ENCODE measurements at regions not wholly inside any gene's neighbourhood (a gene's known extent, or its start where the extent isn't known, plus 50 kb on each side); places are given as distances from the start of the nearest gene placed in this dataset.
"Not testable (repeated sequence)": the region's sequence is repeated elsewhere in the genome, so short reads cannot be mapped to it uniquely, and the experiment has no call there.

- DNase-seq, result no peak
These were observed 567.7 kb upstream of the TBL1XR1 start for GRCh38 chr3:177764933-177765332.

DNA sequence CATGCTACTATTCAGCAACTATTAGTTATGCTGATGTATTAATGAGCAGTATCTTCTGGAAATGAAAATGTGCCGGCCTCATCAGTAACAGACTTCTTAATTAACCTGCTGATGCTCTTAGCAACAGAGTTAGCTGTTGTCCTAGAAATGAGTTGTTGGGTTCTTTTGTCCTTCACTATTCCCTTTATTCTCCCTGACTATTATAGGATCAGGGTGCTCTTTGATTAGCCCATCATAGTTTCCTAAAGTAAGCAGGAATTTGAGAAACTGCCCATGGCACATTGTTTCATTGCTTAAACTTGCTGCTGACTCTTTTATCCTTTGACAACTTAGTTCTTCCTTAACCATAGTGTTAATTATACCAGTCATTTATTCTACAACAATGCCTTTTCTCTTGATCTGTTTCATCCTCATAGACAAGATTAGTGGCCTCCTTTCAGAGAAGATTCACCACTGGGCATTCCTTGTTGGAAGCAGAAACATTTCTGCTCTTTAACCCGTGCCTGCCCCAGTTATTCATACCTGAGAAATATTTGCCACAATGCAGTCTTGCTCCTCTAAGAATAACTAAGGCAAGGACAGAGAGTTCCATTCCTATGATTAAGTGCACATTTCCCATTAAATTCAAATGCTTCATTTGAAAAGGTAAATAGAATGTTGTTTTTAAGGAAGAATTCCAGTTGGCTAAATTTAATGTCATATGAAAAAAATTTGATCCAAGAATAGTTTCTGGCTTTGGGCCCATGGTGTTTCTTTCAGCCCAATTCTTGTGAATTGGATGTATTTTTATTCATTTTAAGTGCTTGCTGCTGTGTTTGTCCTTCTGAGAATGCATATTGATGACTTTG lies 573.3 kb upstream of the TBL1XR1 start:
- DNase-seq, result no peak

- no peak for DNase-seq
These were observed 574.5 kb upstream of the TBL1XR1 start for GRCh38 chr3:177771780-177772179.

DNA sequence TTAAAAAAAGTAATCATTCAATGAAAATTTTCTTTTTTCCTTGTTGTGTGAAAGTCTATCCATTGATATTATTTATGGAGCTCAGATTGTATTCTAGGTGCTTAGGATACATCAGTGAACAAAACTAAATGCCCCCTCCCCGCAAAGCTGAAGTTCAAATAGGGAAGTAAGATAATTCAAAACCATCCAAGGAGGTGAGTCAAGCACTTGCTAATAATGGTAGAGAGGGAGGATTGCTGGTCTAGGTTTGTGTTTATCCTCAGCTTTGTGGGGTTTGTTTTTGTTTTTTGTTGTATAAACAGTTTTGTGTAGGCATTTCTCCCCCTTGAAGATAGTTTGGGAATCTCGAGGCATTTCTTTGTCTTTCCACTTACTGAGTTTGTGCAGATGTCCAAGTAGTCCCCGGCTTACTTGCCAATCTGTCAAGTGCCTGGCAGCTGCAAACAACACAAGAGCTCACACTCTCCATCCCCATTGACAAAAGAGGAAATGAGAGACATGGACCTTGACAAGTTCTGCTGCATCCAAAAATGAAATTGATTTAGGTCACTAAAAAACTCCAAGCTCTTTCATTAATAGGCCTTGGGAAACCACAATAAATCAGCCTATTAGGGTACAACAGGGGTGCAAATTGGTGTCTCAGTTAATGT lies 575.8 kb upstream of the TBL1XR1 start:
- DNase-seq, result no peak

- DNase-seq, result no peak
These were observed 576.4 kb upstream of the TBL1XR1 start for GRCh38 chr3:177773717-177774116.

DNA sequence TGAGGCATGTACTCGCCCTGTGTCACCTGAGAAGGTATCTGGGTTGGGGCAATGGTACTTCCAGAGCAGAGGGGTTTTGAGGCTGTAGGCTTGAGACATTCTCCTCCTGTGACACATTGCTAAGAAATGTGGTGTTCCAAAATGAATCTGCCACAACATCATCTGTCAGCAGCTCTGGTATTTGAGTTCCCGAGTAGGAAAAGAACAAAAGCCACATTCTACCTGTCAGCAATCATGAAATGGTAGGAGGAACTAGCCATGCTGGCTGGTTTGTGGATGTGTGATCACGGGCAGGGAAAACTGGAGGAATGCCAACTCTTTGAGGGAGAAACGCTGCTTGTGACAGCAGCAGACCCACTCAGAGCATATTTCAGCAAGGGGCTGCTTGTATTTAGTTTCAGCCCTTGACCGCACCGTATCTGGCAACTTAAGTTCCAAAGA lies 579.4 kb upstream of the TBL1XR1 start:
- DNase-seq, result no peak

DNA sequence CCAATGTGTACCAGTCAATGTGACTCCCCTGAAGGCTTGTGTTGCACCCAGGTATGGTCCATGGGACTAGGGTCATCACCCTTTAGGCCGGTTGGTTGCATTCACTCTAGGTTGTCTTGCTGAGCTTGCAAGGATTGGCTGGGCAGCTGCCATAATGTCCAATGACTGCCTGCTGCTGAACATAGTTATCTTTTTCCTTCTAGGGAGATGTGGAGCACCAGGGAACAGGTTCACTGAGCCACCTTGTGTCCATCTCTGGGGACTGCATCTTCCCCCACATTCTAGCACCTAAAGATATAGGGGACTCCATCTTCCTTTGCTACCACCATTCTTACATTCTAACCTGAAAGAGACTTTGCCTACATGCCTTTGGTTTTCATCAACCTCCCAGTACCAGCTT lies 580.4 kb upstream of the TBL1XR1 start:
- peak in 1 of 4 experiments; percentile 16 for DNase-seq

GRCh38 chr3:177778633-177779032 lies 581.4 kb upstream of the TBL1XR1 start:
- no peak for DNase-seq

DNA sequence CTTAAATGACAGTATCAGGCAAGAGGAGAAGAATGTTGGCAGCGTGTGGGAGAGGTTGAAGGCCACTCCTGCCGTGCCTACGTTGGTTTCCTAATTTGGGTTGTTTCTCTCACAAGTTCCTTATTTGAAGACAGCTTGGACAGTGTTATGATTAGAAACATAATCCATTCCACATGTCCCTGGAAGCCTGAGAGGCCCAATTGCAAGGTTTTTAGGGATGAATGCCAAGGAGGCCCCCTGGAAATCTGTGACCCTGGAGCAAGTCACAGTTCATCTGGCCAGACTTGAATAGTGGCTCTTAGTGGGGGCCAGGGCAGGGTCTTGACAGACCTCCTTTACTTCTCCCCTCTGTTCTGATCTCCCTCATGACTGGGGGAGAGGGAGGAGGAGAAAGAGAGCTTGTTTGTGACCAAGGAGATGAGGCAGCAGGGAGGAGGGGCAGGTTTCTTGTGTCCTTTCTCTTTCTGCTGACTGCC lies 584.4 kb upstream of the TBL1XR1 start:
- no peak for DNase-seq

DNA sequence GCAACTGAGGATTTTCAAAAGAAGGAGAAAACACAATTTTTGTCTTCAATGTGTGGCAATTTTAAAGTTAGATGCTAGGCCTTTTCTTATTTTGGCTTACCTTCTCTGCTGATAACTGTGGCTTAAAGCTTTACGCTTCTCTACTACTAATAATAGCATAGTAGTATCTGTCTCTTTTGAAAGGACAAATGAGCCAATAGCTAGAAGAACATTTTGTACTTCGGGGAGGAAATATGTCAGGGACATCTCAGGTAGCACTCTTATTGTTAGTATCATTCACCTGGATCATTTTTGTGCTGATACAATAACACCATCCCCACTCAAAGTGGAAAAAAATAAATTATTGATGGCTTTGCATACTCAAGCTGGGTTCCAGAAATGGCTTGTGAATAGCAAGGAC lies 586.1 kb upstream of the TBL1XR1 start:
- no peak for DNase-seq

DNA sequence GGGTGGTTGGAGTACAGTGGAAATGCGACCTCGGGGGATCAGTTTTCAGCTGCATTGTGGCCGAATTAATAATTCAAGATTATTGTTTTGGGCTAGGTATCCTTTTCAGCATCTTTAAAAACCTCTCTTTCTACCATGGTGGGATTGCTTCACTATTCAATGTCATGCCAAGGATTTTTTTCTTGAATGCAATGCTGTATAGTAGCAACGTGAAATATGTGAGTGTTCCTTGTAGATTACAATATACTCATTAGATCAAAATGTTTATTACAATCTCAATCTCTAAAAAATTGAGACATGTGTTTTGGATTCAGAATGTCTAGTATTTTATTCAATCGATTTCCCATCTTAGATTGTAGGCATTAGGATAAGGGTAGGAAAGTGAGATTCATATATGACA lies 586.5 kb upstream of the TBL1XR1 start:
- no peak for DNase-seq

GRCh38 chr3:177787279-177788041 lies 590.2 kb upstream of the TBL1XR1 start:
- DNase-seq, result no peak

- no peak for DNase-seq
These were observed 592.2 kb upstream of the TBL1XR1 start for GRCh38 chr3:177789500-177789899.

DNA sequence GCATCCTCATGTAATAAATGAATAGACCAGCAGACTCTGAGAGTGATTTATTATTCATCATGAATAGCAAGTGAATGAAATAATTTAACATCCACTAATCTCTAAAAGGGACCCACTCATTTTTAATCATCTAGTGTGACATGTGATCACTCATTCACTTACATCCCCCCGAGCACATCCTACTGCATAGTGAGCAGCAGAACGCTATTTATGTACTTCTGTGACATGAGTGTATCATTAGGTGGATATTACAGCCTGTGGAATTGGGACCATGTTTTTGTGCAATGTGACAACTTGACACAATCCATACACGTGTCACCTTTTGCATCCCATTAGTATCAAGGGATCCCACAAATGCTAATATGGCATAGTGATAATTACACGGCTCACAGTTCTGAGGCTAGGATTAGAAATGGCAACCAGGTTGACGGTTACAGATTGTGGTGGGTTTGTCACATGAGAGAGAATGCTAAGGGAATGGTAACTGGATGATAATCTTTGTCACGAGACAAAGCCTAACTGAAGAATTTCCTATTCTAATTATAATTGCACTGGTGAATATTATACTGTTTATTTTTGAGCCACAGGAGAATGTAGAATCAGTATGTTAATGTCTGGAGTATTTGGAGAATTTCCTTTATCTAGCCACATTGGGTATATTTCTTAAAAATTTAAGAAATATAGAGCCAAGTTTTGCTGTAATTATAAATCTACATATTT lies 595.2 kb upstream of the TBL1XR1 start:
- DNase-seq, result no peak

DNA sequence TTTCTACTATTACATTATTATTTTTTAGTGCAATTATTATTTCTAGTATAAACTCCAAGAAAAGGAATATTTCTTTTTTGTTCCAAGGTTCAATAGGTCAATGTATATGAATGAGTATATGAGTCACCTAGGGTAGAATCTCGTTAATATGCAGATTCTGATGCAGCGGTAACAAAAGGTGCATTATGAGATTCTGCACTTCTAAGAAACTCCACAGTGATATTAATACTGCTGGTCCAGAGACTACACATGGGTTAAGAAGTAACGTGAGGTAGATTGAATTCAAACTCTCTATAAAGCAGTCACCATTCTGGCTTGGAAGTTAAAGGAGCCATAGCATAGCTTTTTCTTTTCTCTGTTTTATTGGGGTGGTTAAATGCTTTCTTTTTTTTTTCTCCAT lies 596.2 kb upstream of the TBL1XR1 start:
- no peak for DNase-seq

DNA sequence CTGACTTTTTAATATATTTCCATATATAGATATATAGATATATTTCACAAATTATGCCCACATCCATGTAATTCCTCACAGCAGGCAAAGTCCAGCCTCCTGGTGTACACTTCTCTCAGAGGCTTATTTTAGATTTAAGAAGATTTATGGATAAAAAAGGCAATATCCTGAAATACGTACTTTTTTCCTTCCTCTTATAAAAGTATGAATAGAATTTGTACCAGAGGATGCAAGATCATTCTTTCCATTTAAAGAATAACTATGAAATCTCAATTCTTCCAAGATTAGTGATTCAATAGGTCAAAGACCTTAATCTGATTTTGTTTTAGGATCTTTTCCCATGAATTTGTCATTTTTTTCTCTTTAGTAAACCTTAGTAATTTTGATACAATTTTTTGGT lies 597.9 kb upstream of the TBL1XR1 start:
- DNase-seq, result no peak

DNA sequence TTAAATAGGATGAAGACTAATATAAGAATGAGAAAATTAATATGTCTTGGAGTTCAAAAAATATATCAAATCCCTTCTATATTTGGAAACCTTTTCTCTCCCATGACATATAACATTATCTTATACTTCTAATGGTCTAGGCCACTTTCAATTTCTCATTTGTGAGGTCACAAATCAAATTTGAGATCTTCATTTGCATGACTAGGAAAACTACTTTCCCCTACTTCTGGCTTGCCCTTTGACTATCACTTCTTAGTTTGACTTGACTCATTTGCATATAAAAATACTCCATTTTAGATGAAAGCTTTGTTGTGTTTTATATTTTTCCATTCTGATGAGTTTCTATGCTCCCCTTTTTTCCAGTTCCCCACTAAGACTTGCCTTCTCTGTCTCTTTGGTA lies 598.6 kb upstream of the TBL1XR1 start:
- no peak for DNase-seq

DNA sequence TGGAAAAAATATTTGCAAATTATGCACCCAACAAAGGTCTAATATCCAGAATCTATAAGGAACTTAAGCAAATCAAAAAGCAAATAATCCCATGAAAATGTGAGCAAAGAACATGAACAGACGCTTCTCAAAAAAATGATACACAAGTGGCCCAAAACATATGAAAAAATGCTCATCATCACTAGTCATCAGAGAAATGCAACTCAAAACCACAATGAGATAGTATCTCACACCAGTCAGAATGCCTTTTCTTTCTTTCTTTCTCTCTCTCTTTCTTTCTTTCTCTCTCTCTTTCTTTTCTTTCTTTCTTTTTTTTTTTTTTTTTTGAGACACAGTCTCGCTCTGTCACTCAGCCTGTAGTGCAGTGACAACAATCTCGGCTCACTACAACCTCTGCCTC lies 602.9 kb upstream of the TBL1XR1 start:
- not testable (repeated sequence) for DNase-seq

GRCh38 chr3:177800561-177800960 lies 603.3 kb upstream of the TBL1XR1 start:
- no peak for DNase-seq

GRCh38 chr3:177802151-177802900 lies 605.0 kb upstream of the TBL1XR1 start:
- no peak for DNase-seq

DNA sequence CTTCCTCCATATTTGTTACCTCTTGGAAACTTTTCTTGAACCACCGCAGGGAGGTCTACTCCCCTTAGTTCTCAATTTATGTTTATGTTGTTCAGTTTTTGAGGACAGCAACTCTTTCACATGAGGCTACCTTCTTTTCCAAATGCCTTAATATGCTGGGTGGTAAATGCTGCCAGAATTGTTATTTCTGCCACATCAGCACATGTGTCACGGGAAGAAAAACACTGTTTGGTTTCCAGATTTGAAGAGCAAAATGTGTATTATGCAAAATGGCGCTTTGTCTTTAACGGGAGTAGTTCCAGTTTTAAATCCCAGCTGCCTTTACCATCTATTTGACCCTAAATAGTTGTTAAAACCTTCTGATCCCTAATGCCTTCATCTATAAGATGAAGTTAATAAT lies 606.2 kb upstream of the TBL1XR1 start:
- no peak for DNase-seq

DNA sequence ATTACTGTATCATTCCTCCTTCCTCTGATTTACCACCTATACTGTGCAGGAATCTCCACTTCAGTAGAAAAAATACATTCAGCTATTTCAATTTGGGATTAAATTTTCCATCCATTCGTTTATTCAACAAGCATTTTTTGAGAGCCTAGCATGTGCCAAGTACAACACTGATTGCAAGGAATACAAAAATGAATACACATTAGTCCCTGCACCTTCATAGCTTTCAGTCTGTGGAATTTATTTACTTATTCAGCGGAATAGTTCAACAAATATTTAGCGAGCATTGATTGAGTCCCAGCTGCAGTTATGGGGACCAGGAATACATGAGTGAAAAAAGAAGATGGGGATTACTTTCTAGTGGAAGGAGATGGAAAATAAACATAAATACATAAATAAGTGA lies 606.8 kb upstream of the TBL1XR1 start:
- DNase-seq, result no peak

All from activated CD4-positive, CD25-positive, alpha-beta regulatory T cell (primary cell).